ACC112 (cell line): ENCODE measurements at regions not wholly inside any gene's neighbourhood (a gene's known extent, or its start where the extent isn't known, plus 50 kb on each side); places are given as distances from the start of the nearest gene placed in this dataset.

ENCODE experiments used
- H2AFZ ChIP-seq: fragments of 200-600 bp; sonication (generic); one replicate; pipeline ENCODE4 v1.6.0; 2017; ENCODE audit warnings: antibody characterized with exemption, low read length; ENCODE audit not compliant: unreplicated experiment
- H3K27ac ChIP-seq: fragments of 200-600 bp; sonication (generic); 2 replicates; pipeline ENCODE4 v1.5.1; 2014; ENCODE audit warnings: low read depth, mild to moderate bottlenecking, antibody characterized with exemption, low read length, moderate library complexity
- H3K27me3 ChIP-seq: fragments of 200-600 bp; sonication (generic); 2 replicates; pipeline ENCODE4 v1.6.1; 2014; ENCODE audit warnings: mild to moderate bottlenecking, antibody characterized with exemption, low read length, moderate library complexity, mixed read lengths; ENCODE audit not compliant: insufficient read depth
- H3K36me3 ChIP-seq: fragments of 200-600 bp; sonication (generic); 2 replicates; pipeline ENCODE4 v1.6.1; 2016; ENCODE audit warnings: mild to moderate bottlenecking, antibody characterized with exemption, low read length, moderate library complexity, mixed read lengths; ENCODE audit not compliant: insufficient read depth
- H3K4me1 ChIP-seq: fragments of 200-600 bp; sonication (generic); one replicate; pipeline ENCODE4 v1.6.1; 2016; ENCODE audit warnings: low read length, mixed read lengths; ENCODE audit not compliant: insufficient read depth, unreplicated experiment, control insufficient read depth
- H3K4me3 ChIP-seq: fragments of 200-600 bp; sonication (generic); 2 replicates; pipeline ENCODE4 v1.5.1; 2014; ENCODE audit warnings: mild to moderate bottlenecking, low read depth, low read length
- H3K79me2 ChIP-seq: fragments of 200-600 bp; sonication (generic); one replicate; pipeline ENCODE4 v1.6.0; 2016; ENCODE audit warnings: low read length; ENCODE audit not compliant: control insufficient read depth, unreplicated experiment, insufficient read depth

DNA sequence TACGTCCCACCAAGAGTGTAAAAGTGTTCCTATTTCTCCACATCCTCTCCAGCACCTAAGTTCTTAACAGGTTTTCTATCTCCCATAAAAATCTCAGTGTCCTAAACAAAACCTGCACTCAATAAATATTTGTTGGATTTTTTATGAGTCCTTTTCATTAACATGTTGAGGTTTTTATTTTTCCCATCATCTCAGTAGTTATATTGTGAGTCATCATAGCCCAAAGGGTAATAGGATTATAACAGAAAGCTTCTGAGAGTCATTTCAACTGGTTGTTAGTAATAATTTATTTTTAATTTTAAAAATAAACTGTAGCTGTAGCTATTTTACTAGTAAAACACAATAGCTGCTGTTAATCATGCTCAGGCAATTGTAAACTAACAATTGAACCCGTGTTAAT lies 331.6 kb upstream of the SLC30A5 start:
- H3K4me3 ChIP-seq, result no peak overlapping the region
- H3K79me2 ChIP-seq, result no peaks in the 10 kb centered on the region
- no peak overlapping the region for H2AFZ ChIP-seq
- no peaks in the 10 kb centered on the region for H3K36me3 ChIP-seq
- H3K27ac ChIP-seq, result no peak overlapping the region
- H3K27me3 ChIP-seq, result peaks cover 25% of the 10 kb centered on the region
- H3K4me1 ChIP-seq, result no peaks in the 10 kb centered on the region

DNA sequence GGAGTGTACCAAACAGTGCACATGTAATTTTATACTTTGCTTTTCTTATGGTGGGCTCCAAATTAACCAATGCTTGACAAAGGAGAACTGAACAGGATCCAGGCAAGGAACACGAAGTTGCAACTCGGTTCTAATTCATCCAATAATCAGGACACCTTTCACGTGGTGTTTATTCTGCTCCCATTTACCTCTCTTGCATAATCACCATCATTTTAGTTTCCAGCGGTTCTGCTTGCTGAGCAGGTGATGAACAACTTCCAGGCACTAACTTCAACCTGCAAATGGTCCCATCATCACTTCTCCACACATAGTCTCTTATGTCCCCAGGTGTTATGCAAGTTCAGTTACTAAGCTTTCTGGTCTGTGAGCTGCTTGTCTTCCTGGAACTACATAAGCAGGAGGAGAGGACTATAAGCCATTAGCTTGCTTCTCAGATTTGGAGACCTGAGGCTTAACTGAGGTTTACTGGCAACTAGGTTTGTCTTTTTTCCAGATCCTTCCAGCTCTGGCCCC lies 326.8 kb upstream of the SLC30A5 start:
- Histone ChIP-seq H3K27me3 (peaks cover 28% of the 10 kb centered on the region), H3K36me3 (no peaks in the 10 kb centered on the region), H3K4me1 (no peaks in the 10 kb centered on the region), H3K27ac (no peak overlapping the region), H3K4me3 (no peak overlapping the region), H3K79me2 (no peaks in the 10 kb centered on the region), H2AFZ (no peak overlapping the region)

DNA sequence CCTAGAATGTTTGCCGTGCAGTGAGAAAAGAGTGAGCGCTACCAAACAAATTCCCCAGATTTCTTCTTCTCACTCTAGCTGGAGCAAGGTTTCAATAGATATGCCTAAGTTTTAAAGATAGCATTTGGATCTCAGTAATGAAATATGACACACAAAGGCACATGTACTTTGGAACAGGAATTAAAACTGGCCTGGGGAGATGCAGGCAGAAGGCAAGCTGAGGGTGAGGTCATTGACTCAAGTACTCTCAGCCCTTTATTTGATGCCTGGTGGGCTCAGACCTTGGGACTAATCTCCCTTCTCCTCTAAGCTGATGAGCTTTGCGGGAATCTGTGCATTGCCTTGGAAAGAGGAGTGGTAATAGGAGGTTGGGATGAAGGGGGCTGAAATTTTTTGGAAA lies 323.3 kb upstream of the SLC30A5 start:
- H3K79me2 ChIP-seq, result no peaks in the 10 kb centered on the region
- H3K36me3 ChIP-seq, result no peaks in the 10 kb centered on the region
- peaks cover 13% of the 10 kb centered on the region for H3K27me3 ChIP-seq
- H2AFZ ChIP-seq, result no peak overlapping the region
- H3K4me1 ChIP-seq, result no peaks in the 10 kb centered on the region
- no peak overlapping the region for H3K4me3 ChIP-seq
- no peak overlapping the region for H3K27ac ChIP-seq

DNA sequence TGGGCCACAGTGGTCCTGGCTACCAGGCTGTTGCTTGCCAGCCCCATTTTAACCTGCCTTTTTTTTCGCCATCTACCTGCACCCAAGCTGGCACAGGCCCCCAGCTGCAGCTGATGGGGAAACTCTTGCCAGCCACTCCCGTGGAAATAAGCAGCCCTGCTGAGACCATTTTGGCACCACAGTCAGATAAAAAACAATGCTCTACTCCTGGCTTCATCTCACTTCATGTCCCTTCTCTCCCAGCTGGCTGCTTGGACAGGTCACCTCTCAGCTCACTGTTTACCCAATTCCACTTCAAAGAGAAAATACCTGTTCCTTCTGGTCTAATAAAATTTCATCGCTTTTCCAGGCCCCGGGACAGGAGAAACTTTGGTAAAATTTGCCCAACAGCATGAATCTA lies 322.6 kb upstream of the SLC30A5 start:
- Histone ChIP-seq H3K36me3 (no peaks in the 10 kb centered on the region), H2AFZ (no peak overlapping the region), H3K27ac (no peak overlapping the region), H3K4me1 (no peaks in the 10 kb centered on the region), H3K27me3 (peaks cover 13% of the 10 kb centered on the region), H3K4me3 (no peak overlapping the region), H3K79me2 (no peaks in the 10 kb centered on the region)

DNA sequence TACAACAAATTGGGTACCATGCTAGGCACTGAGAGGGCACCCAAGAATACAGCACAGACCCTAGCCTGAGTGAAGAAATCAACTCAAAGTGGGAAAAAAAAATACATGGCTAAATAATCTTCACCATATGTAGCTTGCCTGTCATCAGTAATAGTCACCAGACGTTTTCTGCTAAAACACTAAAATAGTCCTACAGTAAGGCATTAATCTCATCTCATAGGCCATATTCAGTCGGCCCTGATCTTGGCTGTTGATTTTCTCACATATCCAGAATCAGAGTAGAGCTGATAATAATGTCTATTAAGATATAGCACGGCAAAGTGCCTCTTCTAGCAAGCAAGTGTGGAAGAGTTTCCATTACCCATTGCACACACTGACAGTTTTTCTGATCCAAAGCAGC lies 322.1 kb upstream of the SLC30A5 start:
- H3K36me3 ChIP-seq, result no peaks in the 10 kb centered on the region
- H3K27me3 ChIP-seq, result peaks cover 13% of the 10 kb centered on the region
- H3K27ac ChIP-seq, result no peak overlapping the region
- H2AFZ ChIP-seq, result no peak overlapping the region
- H3K4me3 ChIP-seq, result no peak overlapping the region
- H3K4me1 ChIP-seq, result no peaks in the 10 kb centered on the region
- H3K79me2 ChIP-seq, result no peaks in the 10 kb centered on the region

DNA sequence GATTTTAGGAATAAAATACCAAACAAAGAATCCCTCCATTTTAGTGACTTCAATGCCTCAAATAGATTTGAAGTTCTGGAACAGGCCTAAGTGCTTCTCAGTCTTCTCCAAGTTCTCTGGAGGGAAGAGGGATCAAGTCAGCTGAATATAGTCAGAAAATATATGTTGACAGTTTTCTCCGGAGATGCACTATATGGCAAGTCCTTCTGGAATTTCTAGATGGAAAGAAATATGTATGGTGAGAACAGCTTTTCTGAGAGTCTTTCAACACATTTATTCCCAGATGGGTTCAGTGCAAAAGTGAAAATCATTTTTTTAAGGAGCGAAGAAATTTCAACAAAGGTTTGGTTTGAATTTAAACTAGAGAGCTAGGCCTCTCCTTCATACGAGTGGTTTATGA lies 317.4 kb upstream of the SLC30A5 start:
- Histone ChIP-seq H3K4me1 (no peaks in the 10 kb centered on the region), H2AFZ (no peak overlapping the region), H3K36me3 (no peaks in the 10 kb centered on the region), H3K27ac (no peak overlapping the region), H3K79me2 (no peaks in the 10 kb centered on the region), H3K27me3 (no peaks in the 10 kb centered on the region; the same call in 1 of the 2 replicates), H3K4me3 (no peak overlapping the region)

DNA sequence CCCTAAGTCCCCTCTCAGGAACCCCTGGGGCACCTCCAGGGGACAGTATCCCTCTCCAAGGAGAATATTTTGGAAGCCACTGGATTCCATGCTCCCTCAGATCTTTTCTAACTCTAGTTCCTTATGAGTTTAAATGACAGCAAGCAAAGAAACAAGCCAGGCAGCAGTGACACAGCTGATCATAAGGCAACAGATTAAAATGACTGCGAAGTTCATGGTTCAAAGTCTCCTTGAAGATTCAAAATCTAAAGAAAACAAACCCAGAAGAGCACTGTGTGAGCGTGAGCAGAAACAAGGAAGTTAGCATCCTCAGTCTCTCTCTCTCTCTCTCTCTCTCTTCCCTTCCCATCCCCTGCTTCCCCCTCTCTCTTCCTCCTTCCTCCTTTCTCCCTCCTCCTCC lies 316.7 kb upstream of the SLC30A5 start:
- peaks cover 2% of the 10 kb centered on the region; the same call in 1 of the 2 replicates for H3K27me3 ChIP-seq
- no peaks in the 10 kb centered on the region for H3K4me1 ChIP-seq
- H3K36me3 ChIP-seq, result no peaks in the 10 kb centered on the region
- no peak overlapping the region for H3K4me3 ChIP-seq
- no peak overlapping the region for H2AFZ ChIP-seq
- no peak overlapping the region for H3K27ac ChIP-seq
- no peaks in the 10 kb centered on the region for H3K79me2 ChIP-seq

DNA sequence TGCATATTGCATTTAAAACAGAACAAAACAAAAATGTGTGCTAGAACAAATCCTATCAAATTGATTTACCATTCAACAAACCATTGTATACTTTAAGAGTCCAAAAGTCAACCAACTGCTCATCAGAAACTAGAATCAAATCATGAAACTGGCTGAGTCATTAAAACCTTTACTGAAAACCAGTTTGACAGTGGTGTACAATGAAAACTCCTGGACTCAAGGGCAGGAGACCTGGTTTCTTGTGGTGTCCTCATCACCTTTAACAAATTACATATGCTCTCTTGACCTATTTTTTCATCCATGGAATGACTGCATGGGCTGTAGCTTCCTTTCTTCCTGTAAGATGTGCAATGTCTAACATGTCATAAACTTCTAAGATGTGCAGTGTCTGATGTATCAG lies 315.3 kb upstream of the SLC30A5 start:
- peaks cover 14% of the 10 kb centered on the region for H3K27me3 ChIP-seq
- H3K79me2 ChIP-seq, result no peaks in the 10 kb centered on the region
- H3K4me1 ChIP-seq, result no peaks in the 10 kb centered on the region
- no peaks in the 10 kb centered on the region for H3K36me3 ChIP-seq
- H3K27ac ChIP-seq, result no peak overlapping the region
- no peak overlapping the region for H2AFZ ChIP-seq
- H3K4me3 ChIP-seq, result no peak overlapping the region

DNA sequence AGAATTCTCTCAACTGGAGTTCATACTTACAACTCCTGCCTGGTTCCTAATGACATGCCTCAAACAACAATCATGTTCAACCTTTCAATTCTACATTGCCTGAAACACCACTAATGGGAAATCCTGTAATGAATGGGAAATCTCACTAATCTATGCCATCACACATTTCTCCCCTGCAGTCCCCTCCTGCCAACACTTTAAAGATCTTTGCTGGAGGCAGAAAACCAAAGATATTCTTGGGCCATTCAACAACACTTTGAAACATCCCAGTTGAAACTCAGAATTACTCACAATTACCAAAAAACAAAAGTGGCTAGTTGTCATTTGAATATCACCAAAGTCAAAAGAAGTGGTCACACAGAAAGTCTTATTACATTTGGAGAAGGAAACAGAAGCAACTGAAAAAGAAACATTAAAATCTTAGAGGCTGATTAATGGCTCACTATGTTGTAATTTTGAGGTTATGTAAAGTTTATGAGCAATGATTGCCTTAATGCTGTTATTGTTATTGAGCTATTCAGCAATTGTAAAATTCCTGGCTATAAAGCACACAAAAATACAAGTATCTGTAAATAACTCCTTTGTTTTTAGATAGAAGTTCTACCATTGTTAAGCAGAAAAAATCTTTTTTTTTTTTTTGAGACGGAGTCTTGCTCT lies 313.4 kb upstream of the SLC30A5 start:
- H3K79me2 ChIP-seq, result no peaks in the 10 kb centered on the region
- no peaks in the 10 kb centered on the region for H3K36me3 ChIP-seq
- no peak overlapping the region for H3K4me3 ChIP-seq
- no peak overlapping the region for H2AFZ ChIP-seq
- H3K4me1 ChIP-seq, result no peaks in the 10 kb centered on the region
- H3K27ac ChIP-seq, result no peak overlapping the region
- peaks cover 23% of the 10 kb centered on the region for H3K27me3 ChIP-seq

DNA sequence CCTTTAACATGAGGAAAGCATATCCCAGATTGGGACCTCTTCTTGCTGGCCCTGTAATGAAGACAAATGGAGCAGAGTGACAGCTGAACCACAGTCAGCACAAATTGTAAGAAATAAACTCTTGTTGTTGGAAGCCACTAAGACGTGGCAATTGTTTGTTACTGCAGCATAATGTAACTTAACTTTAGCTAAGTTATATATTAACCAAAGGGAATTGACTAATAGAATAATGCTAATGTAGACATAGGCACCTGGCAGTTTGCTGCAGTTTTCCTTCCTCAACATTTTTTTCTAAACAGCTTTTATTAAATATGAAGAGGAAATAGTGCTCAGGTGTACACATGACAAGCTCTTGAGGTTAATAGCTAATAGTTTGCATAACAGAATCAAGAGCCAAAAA lies 300.7 kb upstream of the SLC30A5 start:
- Histone ChIP-seq H3K79me2 (no peaks in the 10 kb centered on the region), H3K4me1 (no peaks in the 10 kb centered on the region), H3K4me3 (no peak overlapping the region), H3K27ac (no peak overlapping the region), H3K36me3 (no peaks in the 10 kb centered on the region; the same call in 1 of the 2 replicates), H3K27me3 (peaks cover 46% of the 10 kb centered on the region), H2AFZ (no peak overlapping the region)

DNA sequence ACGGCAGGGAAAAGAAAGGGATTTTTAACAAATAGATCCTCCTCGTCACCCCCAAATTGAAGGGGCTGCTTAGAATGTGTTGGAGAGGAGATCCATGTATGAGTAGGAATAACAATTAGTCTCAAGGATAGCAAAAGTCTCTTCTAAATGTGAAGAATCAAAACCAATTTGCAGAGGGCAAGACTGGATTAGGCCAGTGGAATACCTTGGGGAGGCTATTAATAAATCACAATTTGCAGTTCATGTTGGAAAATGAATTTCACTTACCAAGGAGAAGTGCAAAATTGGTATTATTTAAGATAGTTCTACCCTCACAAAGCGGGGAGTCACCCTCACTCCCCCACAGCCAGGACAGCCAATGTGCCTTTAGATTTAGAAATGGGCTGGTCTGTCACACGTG lies 299.8 kb upstream of the SLC30A5 start:
- no peaks in the 10 kb centered on the region; the same call in 1 of the 2 replicates for H3K36me3 ChIP-seq
- H3K79me2 ChIP-seq, result no peaks in the 10 kb centered on the region
- no peaks in the 10 kb centered on the region for H3K4me1 ChIP-seq
- peaks cover 46% of the 10 kb centered on the region for H3K27me3 ChIP-seq
- no peak overlapping the region for H3K4me3 ChIP-seq
- H3K27ac ChIP-seq, result no peak overlapping the region
- no peak overlapping the region for H2AFZ ChIP-seq
